ENCODE measurements at regions not wholly inside any gene's neighbourhood (a gene's known extent, or its start where the extent isn't known, plus 50 kb on each side); places are given as distances from the start of the nearest gene placed in this dataset.

- no peak for TF ChIP-seq CTCF (IDR thresholded peaks at IDR 0.05; ENCODE audit: insufficient read depth, low read length, poor library complexity, severe bottlenecking)
- no peak for DNase-seq (ENCODE audit: extremely low read depth, insufficient read length)
- no peaks in the 10 kb centered on the region for H3K36me3 ChIP-seq (ENCODE audit: control insufficient read depth, insufficient read depth, low read length)
- no peak overlapping the region for H3K4me3 ChIP-seq (replicated peaks; ENCODE audit: low read depth, low read length)
- no peaks in the 10 kb centered on the region for H3K27me3 ChIP-seq (replicated peaks; ENCODE audit: control insufficient read depth, insufficient read depth, low read length)
These were observed 64.6 kb upstream of the FOXN2 start for GRCh38 chr2:48249631-48250473.

- no peak for TF ChIP-seq CTCF (IDR thresholded peaks at IDR 0.05; ENCODE audit: insufficient read depth, low read length, poor library complexity, severe bottlenecking)
- no peak for DNase-seq (ENCODE audit: extremely low read depth, insufficient read length)
- no peaks in the 10 kb centered on the region for H3K36me3 ChIP-seq (ENCODE audit: control insufficient read depth, insufficient read depth, low read length)
- no peaks in the 10 kb centered on the region for H3K27me3 ChIP-seq (replicated peaks; ENCODE audit: control insufficient read depth, insufficient read depth, low read length)
- H3K4me3 ChIP-seq (replicated peaks; ENCODE audit: low read depth, low read length): no peak overlapping the region
These were observed 64.0 kb upstream of the FOXN2 start for GRCh38 chr2:48250474-48250844.

- no peak overlapping the region for H3K4me3 ChIP-seq (replicated peaks; ENCODE audit: low read depth, low read length)
- DNase-seq (ENCODE audit: extremely low read depth, insufficient read length): no peak
- H3K36me3 ChIP-seq (ENCODE audit: control insufficient read depth, insufficient read depth, low read length): no peaks in the 10 kb centered on the region
- no peaks in the 10 kb centered on the region for H3K27me3 ChIP-seq (replicated peaks; ENCODE audit: control insufficient read depth, insufficient read depth, low read length)
- TF ChIP-seq CTCF (IDR thresholded peaks at IDR 0.05; ENCODE audit: insufficient read depth, low read length, poor library complexity, severe bottlenecking): no peak
These were observed 63.5 kb upstream of the FOXN2 start for GRCh38 chr2:48250943-48251342.

GRCh38 chr2:48251437-48252148 is 62.9 kb upstream of the FOXN2 start:
- Histone ChIP-seq H3K4me3 (replicated peaks; ENCODE audit: low read depth, low read length) (no peak overlapping the region), H3K27me3 (replicated peaks; ENCODE audit: control insufficient read depth, insufficient read depth, low read length) (no peaks in the 10 kb centered on the region), H3K36me3 (ENCODE audit: control insufficient read depth, insufficient read depth, low read length) (no peaks in the 10 kb centered on the region)
- DNase-seq (ENCODE audit: extremely low read depth, insufficient read length): no peak
- TF ChIP-seq CTCF (IDR thresholded peaks at IDR 0.05; ENCODE audit: insufficient read depth, low read length, poor library complexity, severe bottlenecking): no peak

GRCh38 chr2:48253301-48253700 is 61.2 kb upstream of the FOXN2 start:
- Histone ChIP-seq H3K4me3 (replicated peaks; ENCODE audit: low read depth, low read length) (no peak overlapping the region), H3K36me3 (ENCODE audit: control insufficient read depth, insufficient read depth, low read length) (no peaks in the 10 kb centered on the region), H3K27me3 (replicated peaks; ENCODE audit: control insufficient read depth, insufficient read depth, low read length) (no peaks in the 10 kb centered on the region)
- no peak for DNase-seq (ENCODE audit: extremely low read depth, insufficient read length)
- no peak for TF ChIP-seq CTCF (IDR thresholded peaks at IDR 0.05; ENCODE audit: insufficient read depth, low read length, poor library complexity, severe bottlenecking)
